HG03354 (cell line): ENCODE measurements at regions not wholly inside any gene's neighbourhood (a gene's known extent, or its start where the extent isn't known, plus 50 kb on each side); places are given as distances from the start of the nearest gene placed in this dataset.
"Not testable (repeated sequence)": the region's sequence is repeated elsewhere in the genome, so short reads cannot be mapped to it uniquely, and the experiment has no call there.

ENCODE experiments used
- ATAC-seq: cut with Tn5 transposase; IDR thresholded peaks from one replicate; pipeline ENCODE4 v1.9.1; 2021; ENCODE audit warnings: mild to moderate bottlenecking; ENCODE audit not compliant: unreplicated experiment, poor library complexity, severe bottlenecking

GRCh38 chr3:87900061-87900460 lies 158.7 kb downstream of the CGGBP1 start:
- no peak for ATAC-seq

GRCh38 chr3:87898971-87899370 lies 159.8 kb downstream of the CGGBP1 start:
- no peak for ATAC-seq

GRCh38 chr3:87895983-87896382 lies 162.8 kb downstream of the CGGBP1 start:
- ATAC-seq: no peak

DNA sequence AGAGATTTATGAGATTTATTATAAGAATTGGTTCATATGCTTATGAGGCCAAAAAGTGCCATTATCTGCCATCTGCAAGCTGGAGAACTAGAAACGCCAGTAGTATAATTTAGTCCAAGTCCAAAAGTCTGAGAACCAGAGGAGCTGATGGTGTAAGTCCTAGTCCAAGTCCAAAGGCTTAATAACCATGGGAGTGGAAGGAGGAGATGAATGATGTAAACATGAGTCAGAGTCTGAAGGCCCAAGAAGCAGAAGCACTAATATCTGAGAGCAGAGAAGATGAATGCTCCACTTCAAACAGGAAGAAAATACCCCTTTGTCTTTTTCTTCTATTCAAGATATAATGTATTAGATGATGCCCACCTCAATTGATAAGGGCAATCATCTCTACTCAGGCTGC lies 185.7 kb downstream of the CGGBP1 start:
- ATAC-seq: no peak

DNA sequence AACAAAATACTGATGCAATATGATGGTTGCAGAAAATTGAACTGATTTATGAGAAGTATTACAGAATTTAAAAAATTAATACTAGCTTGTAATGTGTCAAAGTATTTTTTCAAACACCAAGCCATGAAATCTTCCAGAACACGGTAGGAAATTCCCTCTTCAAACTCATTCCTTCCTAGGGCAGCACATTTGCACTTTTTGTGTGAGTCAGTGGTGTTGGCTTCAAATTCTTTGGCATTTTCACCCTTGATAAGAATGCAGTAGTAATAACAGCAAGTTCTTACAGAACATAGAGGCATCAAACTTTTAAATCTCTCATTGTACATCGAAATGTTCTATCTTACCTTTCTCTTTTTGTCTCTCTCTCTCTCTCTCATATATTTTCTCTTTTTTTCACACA lies 191.8 kb downstream of the CGGBP1 start:
- no peak for ATAC-seq

- no peak for ATAC-seq
Measured at GRCh38 chr3:87856126-87856525, 202.7 kb downstream of the CGGBP1 start.

- ATAC-seq: no peak
Measured at GRCh38 chr3:87855616-87856015, 203.2 kb downstream of the CGGBP1 start.

DNA sequence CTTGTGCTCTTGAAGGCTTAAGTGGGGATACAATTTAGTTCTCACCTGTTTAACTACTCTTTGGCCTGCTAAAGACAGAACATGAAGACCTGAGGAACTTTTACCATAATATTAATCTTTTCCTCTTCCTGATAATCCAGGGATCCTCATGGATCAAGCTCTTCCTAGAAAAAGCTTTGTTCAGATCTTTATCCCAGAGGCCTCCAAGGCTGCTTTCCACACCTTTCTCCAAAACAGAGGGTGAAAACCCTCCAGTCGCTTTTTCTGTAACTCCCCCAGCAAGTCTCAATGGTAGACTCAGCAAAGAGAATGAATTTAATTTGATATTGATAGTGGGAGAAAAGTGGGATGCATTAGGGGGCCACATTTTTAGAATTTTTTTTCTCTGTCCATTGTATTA lies 203.6 kb downstream of the CGGBP1 start:
- ATAC-seq: no peak

- no peak for ATAC-seq
Measured at GRCh38 chr3:87848003-87848402, 210.8 kb downstream of the CGGBP1 start.

DNA sequence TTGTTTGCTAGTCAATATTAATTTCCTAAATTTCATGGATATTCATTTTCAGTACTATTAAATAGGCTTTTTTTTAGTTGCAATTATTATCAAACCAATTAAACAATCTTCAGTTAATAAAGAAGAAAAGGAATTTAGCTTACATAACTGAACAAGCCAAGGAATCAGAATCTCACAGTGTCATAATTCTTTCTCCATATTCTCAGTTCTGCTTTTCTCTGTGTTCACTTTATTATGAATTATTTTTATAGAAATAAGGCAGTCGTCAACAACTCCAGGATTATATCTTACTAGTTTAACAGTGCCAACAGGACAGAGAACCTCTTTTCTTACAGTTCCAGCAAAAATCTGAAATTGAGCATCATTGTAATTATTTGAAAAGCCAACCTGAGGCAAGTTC lies 221.7 kb downstream of the CGGBP1 start:
- no peak for ATAC-seq

DNA sequence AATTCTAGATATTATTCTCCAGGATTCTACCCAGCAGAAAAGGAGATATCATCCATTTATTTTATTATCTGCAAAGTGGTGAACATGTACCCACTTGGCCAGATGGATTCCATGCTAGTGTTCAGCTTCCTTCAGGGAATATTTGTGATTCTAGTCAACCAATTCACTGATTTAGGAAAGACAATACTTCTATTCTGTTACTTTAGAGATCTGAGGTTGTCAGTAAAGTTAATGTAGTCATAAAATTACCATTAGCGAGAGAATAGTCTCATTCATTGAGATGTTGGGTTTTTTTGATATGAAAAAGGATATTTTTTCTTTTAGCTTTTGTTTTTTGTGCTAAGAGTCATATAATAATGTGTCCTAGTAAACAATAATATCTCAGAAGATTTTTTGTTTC lies 222.8 kb downstream of the CGGBP1 start:
- ATAC-seq: no peak

- no peak for ATAC-seq
Measured at GRCh38 chr3:87835236-87835635, 223.6 kb downstream of the CGGBP1 start.

- no peak for ATAC-seq
Measured at GRCh38 chr3:87834327-87834726, 224.5 kb downstream of the CGGBP1 start.

DNA sequence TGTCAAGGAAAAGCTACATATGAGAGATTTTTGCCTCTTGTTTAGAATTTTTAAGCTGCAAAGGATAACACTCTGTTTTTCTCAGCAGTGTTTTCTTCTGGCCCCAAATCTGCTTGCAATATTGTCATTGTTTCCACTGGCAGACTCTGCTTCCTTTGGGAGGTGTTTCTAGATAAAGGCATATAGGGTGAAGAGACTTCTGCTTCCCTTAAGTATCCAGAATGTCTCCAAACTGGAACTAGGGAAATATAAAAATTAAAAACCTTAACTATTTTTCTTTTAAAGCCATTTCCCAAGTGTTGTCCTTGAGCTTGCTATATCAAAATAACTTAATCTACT lies 225.8 kb downstream of the CGGBP1 start:
- ATAC-seq: no peak

DNA sequence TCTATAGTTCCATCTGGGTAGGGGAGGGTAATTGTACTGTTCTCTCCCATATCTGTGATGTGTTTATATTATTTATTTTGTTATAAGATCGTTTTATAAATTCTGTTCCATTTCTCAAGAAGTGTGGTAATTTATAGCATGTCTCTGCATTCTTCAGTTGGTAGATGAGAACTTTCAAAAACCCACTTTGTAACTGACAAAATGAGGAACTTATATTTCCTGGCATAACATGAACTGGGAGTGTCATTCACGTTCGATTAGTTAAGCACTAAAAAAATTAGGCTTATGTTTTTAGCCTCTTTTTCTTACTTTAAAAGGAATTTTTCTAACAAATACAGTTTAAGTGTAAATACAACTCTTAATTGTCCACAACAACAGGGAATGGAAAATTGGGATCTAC lies 230.8 kb downstream of the CGGBP1 start:
- no peak for ATAC-seq

- no peak for ATAC-seq
Measured at GRCh38 chr3:87822563-87822962, 236.2 kb downstream of the CGGBP1 start.

DNA sequence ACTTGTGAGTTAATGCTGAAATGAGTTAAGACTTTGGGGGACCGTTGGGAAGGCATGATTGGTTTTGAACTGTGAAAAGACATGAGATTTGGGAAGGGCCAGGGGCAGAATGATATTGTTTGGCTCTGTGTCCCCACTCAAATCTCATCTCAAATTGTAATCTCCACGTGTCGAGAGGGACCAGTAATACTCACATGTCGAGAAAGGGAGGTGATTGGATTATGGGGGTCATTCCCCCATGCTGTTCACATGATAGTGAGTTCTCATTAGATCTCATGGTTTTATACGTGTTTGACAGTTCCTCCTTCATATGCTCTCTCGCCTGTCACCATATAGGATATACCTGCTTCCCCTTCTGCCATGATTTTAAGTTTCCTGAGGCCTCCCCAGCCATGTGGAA lies 245.3 kb downstream of the CGGBP1 start:
- ATAC-seq: not testable (repeated sequence)

GRCh38 chr3:87811953-87812352 lies 246.9 kb downstream of the CGGBP1 start:
- no peak for ATAC-seq

DNA sequence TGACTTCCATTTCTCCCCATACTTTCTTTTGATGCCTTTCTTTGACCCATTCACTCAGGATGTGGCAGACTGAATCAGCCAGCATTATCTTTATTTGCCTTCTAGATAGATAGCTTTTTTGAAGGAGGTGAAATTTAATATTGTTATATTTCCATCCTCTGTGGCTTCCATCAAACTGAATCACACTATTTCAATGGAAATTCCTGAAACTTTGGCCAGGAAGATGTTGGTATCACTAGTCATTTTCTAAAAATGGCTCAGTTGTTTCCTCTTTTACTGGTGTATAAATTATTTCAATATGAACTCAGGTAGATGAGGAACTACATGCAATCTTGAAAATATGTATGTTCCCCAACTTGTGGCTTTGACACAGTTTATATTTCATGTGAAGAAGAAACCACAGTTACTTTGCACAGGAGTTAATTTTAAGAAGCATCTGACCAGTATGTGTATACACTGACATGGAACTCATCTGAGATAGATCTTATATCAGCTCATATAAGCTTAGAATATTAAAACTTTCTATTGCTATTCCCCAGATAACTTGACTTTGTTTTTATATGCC lies 248.3 kb downstream of the CGGBP1 start:
- ATAC-seq: no peak

DNA sequence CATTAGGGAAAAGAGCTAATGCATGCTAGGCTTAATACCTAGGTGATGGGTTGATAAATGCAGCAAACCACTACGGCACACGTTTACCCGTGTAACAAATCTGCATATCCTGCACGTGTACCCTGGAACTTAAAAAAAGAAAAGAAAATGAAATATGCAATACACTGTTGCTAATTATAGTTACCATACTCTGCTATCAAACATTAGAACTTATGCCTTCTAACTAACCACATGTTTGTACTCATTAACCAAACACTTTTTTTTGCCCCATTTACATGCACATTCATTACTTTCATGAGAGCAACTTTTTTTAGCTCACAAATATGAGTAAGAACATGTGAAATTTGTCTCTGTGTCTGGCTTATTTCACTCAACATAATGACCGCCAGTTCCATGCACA lies 253.1 kb downstream of the CGGBP1 start:
- ATAC-seq: peak; percentile 96

DNA sequence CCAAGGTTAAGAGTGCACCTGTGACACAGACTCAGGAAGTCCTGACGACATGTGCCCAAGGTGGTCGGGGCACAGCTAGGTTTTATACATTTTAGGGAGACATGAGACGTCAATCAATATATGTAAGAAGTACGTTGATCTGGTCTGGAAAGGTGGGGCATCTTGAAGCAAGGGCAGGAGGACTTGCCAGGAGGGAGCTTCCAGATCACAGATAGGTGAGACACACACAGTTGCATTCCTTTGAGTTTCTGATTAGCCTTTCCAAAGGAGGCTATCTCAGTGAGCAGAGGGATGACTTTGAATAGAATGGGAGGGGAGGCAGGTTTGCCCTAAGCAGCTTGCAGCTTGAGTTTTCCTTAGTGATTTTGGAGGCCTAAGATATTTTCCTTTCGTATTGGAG lies 257.4 kb downstream of the CGGBP1 start:
- no peak for ATAC-seq

DNA sequence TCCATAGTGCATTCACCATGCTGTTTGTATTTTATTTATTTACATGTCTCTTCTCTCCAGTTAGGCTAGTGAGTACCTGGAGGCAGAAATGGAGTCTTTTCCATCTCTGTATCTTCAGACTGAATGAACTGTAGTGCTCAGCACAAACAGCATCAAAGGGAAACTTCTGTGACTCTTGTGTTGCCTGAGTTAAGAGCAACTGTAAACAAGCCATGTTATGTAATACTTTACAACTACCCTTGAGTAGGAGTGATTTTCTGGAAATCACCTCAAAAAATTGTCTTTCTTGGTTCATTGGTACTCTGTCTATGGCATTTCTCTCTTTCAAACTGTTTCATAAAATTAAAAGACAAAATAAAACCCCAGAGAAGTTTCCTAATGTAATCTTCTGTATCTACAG lies 258.3 kb downstream of the CGGBP1 start:
- ATAC-seq: no peak

GRCh38 chr3:87798567-87798947 lies 260.2 kb downstream of the CGGBP1 start:
- no peak for ATAC-seq
